MM.1S (cell line): ENCODE measurements at regions not wholly inside any gene's neighbourhood (a gene's known extent, or its start where the extent isn't known, plus 50 kb on each side); places are given as distances from the start of the nearest gene placed in this dataset.

Experiments
- EZH2 ChIP-seq: fragments of 300-600 bp; sonication (generic); optimal IDR thresholded peaks from 2 replicates; pipeline ENCODE3; 2017; ENCODE audit warnings: low read depth, mild to moderate bottlenecking, antibody characterized with exemption, low read length, mixed read lengths
- TF ChIP-seq, protein P1 (sequence below): fragments of 300-600 bp; sonication (generic); IDR thresholded peaks from 2 replicates; pipeline ENCODE4 v1.5.1; 2016; ENCODE audit warnings: antibody characterized with exemption, low read length, mixed read lengths

DNA sequence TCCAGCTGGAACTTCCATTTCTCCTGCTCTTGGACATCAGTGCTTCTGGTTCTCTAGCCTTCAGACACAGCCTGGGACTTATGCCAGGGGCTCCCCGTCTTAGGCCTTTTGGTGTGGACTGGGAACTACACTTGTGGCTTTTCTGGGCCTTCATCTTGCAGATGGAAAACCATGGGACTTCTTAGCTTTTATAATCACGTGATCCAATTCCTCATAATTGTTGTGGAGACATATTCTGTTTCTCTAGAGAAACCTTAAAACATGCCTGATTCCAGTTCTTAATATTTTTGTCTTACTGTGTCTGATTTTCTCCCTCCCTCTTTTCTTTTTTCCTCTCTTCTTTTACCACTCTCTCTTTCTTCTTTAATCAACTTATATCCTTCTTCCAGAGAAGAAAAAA is 224.2 kb upstream of the FOXP2 start:
- TF ChIP-seq, protein P1, sequence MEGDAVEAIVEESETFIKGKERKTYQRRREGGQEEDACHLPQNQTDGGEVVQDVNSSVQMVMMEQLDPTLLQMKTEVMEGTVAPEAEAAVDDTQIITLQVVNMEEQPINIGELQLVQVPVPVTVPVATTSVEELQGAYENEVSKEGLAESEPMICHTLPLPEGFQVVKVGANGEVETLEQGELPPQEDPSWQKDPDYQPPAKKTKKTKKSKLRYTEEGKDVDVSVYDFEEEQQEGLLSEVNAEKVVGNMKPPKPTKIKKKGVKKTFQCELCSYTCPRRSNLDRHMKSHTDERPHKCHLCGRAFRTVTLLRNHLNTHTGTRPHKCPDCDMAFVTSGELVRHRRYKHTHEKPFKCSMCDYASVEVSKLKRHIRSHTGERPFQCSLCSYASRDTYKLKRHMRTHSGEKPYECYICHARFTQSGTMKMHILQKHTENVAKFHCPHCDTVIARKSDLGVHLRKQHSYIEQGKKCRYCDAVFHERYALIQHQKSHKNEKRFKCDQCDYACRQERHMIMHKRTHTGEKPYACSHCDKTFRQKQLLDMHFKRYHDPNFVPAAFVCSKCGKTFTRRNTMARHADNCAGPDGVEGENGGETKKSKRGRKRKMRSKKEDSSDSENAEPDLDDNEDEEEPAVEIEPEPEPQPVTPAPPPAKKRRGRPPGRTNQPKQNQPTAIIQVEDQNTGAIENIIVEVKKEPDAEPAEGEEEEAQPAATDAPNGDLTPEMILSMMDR = no peak
- TF ChIP-seq EZH2 = no peak
